A549 (cell line): ENCODE measurements at regions not wholly inside any gene's neighbourhood (a gene's known extent, or its start where the extent isn't known, plus 50 kb on each side); places are given as distances from the start of the nearest gene placed in this dataset.

ENCODE experiments used
- JUN ChIP-seq, 2 experiments: fragments of >200 bp; sonication (Bioruptor Twin); formaldehyde crosslinking; IDR thresholded peaks; 2 replicates in 1 of 2; 3 replicates in 1 of 2; pipeline ENCODE4 v1.6.1; 2016 to 2017
- ZNF302 ChIP-seq: fragments of 250-450 bp; sonication (Bioruptor Pico); IDR thresholded peaks from 2 replicates; pipeline ENCODE4 v1.9.0; 2021; ENCODE audit warnings: inconsistent platforms, mild to moderate bottlenecking, moderate library complexity

DNA sequence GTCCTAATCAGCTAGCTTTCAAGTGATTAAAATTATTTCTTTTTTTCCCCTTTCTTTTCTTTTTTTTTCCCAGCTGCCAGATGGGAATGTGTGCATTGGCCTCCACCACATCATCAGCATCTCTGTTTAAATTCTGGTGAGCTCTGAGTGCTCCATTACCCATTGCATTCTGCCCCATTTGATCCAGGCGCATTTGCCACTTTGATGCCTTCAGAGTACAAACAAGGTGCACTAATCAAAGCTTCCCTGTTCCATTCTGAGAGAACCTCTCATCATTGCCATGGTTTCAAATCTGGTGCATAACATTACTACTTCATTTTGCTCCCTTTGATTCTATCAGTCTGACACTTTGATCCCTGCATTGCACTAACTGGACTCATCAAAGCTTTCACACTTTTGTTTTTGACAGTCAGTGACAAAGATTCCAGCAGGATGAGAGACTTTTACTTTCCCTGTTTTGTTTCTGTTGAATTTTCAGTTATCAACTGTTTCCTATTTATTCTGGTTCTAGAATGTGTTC, 238.8 kb upstream of the PCDH10 start:
- TF ChIP-seq JUN (IDR thresholded peaks at IDR 0.05) (no peak), ZNF302 (CRISPR knock-in tag) (no peak)
